Gastrocnemius medialis (tissue), 4 donors: ENCODE measurements at regions not wholly inside any gene's neighbourhood (a gene's known extent, or its start where the extent isn't known, plus 50 kb on each side); places are given as distances from the start of the nearest gene placed in this dataset.

Experiments
- ATAC-seq, 2 donors: fragments of 150-250 bp; one replicate each; pipeline ENCODE4 v1.9.1; 2016
- DNase-seq, 2 donors: peaks; one replicate each; pipeline ENCODE4 v3.0.0-alpha.2; 2019
- H3K27ac ChIP-seq, 4 donors: fragments of 200-600 bp; sonication (generic); 1 replicate in 1 of 4; 2 replicates in 3 of 4; pipeline ENCODE4 v1.5.1; 2016 to 2018; ENCODE audit warnings: mild to moderate bottlenecking in 2 of 4, moderate library complexity in 1 of 4
- H3K27me3 ChIP-seq, 3 donors: fragments of 200-600 bp; sonication (generic) in 2 of 3; 1 replicate in 1 of 3; 2 replicates in 2 of 3; pipeline versions ENCODE4 v1.5.1 to v1.6.0; 2016 to 2019; ENCODE audit warnings: mild to moderate bottlenecking in 1 of 3, moderate library complexity in 1 of 3
- H3K36me3 ChIP-seq, 2 donors: fragments of 200-600 bp; sonication (generic) in 1 of 2; one replicate each; pipeline ENCODE4 v1.5.1; 2017 to 2018
- H3K4me1 ChIP-seq, 2 donors: fragments of 200-600 bp; sonication (generic) in 1 of 2; one replicate each; pipeline ENCODE4 v1.5.1; 2016 to 2017; ENCODE audit warnings: mild to moderate bottlenecking in 2 of 2
- H3K4me3 ChIP-seq, 4 donors: fragments of 200-600 bp; sonication (generic) in 3 of 4; 1 replicate in 1 of 4; 2 replicates in 3 of 4; pipeline ENCODE4 v1.5.1; 2016 to 2019; ENCODE audit warnings: mild to moderate bottlenecking in 2 of 4
- H3K9me3 ChIP-seq, 3 donors: fragments of 200-600 bp; sonication (generic) in 2 of 3; 1 replicate in 1 of 3; 2 replicates in 2 of 3; pipeline ENCODE4 v1.5.1; 2016 to 2019
- POLR2A ChIP-seq, 2 donors: fragments of 450-650 bp; IDR thresholded peaks; one replicate each; pipeline ENCODE4 v1.6.1; 2017; ENCODE audit warnings: antibody characterized with exemption in 2 of 2, mild to moderate bottlenecking in 2 of 2, moderate library complexity in 2 of 2
- in situ Hi-C, 4 donors: fragments of 200-750 bp; cut with MboI; loops; one replicate each; pipeline versions ENCODE4 v1.15.0 to v1.8.0; 2017; ENCODE audit warnings: low sequenced_read_pairs in 4 of 4
- intact Hi-C: fragments of 100-400 bp; cut with DNase I; formaldehyde crosslinking; loops from one replicate; pipeline ENCODE4 v1.15.1; 2023; ENCODE audit warnings: low total_unique reads
- TF ChIP-seq, protein P1 (sequence below), 5 experiments: fragments of 450-650 bp in 3 of 5; fragments of 200-600 bp in 2 of 5; sonication (generic) in 2 of 5; IDR thresholded peaks in 4 of 5; conservative IDR thresholded peaks in 1 of 5; 1 replicate in 4 of 5; 2 replicates in 1 of 5; pipeline ENCODE4 v1.5.1; 2016 to 2019; ENCODE audit warnings: antibody characterized with exemption in 5 of 5, mild to moderate bottlenecking in 3 of 5, moderate library complexity in 3 of 5

DNA sequence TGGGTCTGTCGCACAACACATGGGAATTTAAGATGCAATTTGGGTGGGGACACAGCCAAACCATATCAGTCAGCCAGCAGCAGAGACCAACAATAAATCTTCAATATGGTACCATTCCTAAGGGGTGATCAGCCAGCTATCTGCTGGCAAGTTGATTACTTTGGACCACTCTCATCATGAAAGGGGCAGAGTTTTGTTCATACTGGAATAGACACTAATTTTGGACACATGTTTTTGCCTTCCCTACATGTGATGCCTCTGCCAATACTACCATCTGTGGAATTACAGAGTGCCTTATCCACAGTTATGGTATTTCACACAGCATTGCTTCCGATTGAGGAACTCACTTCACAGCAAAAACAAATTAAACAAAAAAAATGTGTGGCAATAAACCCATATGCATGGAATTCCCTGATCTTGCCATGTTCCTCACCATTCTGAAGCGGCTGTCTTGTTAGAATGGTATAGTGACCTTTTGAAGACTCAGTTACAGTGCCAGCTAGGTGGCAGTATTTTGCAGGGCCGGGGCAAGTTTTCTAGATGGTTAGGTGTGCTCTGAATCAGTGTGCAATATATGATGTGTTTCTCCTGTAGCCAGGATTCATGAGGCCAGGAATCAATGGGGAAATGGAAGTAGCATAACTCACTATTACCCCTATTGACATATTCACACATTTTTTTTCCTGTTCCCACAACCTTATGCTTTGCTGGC is 179.0 kb upstream of the IGF1 start:
- no peaks in the 10 kb centered on the region for H3K36me3 ChIP-seq
- intact Hi-C loops: no loop called here
- H3K9me3 ChIP-seq: no peaks in the 10 kb centered on the region
- no peak for ATAC-seq
- in situ Hi-C loops: no loop called here
- H3K27me3 ChIP-seq: no peaks in the 10 kb centered on the region
- no peak overlapping the region for H3K27ac ChIP-seq
- TF ChIP-seq, protein P1, sequence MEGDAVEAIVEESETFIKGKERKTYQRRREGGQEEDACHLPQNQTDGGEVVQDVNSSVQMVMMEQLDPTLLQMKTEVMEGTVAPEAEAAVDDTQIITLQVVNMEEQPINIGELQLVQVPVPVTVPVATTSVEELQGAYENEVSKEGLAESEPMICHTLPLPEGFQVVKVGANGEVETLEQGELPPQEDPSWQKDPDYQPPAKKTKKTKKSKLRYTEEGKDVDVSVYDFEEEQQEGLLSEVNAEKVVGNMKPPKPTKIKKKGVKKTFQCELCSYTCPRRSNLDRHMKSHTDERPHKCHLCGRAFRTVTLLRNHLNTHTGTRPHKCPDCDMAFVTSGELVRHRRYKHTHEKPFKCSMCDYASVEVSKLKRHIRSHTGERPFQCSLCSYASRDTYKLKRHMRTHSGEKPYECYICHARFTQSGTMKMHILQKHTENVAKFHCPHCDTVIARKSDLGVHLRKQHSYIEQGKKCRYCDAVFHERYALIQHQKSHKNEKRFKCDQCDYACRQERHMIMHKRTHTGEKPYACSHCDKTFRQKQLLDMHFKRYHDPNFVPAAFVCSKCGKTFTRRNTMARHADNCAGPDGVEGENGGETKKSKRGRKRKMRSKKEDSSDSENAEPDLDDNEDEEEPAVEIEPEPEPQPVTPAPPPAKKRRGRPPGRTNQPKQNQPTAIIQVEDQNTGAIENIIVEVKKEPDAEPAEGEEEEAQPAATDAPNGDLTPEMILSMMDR (IDR thresholded peaks at IDR 0.05 in 4 of 5, conservative IDR thresholded peaks at IDR 0.05 in 1 of 5): no peak
- TF ChIP-seq POLR2A (IDR thresholded peaks at IDR 0.05): no peak
- H3K4me1 ChIP-seq: no peaks in the 10 kb centered on the region
- DNase-seq: no peak
- no peak overlapping the region for H3K4me3 ChIP-seq

DNA sequence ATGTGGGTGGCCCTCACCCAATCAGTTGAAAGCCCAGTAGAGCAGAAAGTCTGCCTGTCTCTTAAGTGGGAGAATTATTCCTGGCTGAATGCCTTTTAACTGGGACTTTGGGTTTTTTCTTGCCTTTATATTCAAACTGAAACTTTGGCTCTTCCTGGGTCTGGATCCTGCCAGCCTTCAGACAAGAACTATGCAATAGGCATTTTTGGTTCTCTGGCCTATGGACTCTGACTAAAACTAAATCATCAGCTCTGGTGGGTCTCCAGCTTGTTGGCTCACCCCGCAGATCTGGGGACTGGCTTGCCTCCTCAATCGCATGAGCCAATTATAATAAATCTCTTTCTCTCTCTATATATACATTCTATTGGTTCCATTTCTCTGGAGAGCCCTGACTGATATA is 173.0 kb upstream of the IGF1 start:
- intact Hi-C loops: no loop called here
- Histone ChIP-seq H3K36me3 (no peaks in the 10 kb centered on the region), H3K27ac (no peak overlapping the region), H3K4me1 (no peaks in the 10 kb centered on the region), H3K9me3 (no peaks in the 10 kb centered on the region), H3K4me3 (no peak overlapping the region), H3K27me3 (no peaks in the 10 kb centered on the region)
- in situ Hi-C loops: no loop called here
- ATAC-seq: no peak
- DNase-seq: no peak
- TF ChIP-seq POLR2A (IDR thresholded peaks at IDR 0.05): no peak

DNA sequence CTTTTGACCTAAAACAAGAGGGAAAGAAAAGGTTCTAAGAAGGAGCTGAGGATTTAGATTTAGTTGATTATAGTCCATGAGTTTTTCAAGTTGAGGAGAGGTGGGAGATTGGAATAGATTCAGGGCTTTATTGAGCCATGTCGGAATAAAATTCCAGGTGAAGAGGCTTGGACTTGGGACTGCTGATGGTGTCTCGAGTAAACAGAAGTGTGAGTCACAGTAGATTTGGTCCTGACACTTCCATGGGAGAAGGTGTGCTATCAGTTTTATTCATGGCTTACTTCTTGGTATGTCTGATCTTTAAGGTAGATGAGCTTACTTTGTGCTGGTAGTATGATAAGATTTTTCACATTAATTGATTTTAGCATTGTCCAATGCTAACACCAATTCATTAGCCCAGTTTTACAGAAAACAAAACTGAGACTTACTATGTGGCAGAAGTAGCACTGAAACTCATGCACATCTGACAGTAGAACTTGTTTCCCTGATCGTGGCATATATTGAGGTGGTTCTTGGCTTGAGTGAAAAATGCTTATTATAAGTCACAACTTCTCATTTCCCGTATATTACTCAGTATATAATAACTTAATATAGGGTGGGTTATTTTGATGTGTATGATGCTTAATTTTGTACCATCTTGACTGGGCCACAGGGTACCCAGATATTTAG is 172.4 kb upstream of the IGF1 start:
- Histone ChIP-seq H3K9me3 (no peaks in the 10 kb centered on the region), H3K4me3 (no peak overlapping the region), H3K36me3 (no peaks in the 10 kb centered on the region), H3K27me3 (no peaks in the 10 kb centered on the region), H3K4me1 (no peaks in the 10 kb centered on the region), H3K27ac (no peak overlapping the region)
- DNase-seq (no peak), ATAC-seq (no peak)
- intact Hi-C loops (no loop called here), in situ Hi-C loops (no loop called here)
- TF ChIP-seq, protein P1 (IDR thresholded peaks at IDR 0.05 in 4 of 5, conservative IDR thresholded peaks at IDR 0.05 in 1 of 5): no peak
- no peak for TF ChIP-seq POLR2A (IDR thresholded peaks at IDR 0.05)

DNA sequence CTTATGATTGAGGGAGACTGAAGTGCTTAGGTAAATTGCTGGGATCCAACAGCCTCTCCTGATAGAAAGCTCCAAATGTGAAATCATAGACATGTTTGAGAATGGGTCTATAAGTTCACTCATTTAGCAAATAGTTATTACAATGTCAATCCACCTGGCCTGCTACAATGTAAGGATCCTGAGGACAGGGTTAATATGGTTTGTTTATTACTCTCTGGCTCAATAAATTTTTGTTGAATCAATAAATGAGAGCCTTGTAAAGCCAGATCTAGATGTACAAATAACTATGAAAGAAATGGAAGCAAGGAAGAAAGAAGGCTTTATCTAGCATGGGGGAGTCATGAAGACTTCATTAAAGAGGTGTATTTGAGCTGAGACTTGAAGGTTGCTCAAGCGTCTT is 165.6 kb upstream of the IGF1 start:
- no peak for ATAC-seq
- intact Hi-C loops (no loop called here), in situ Hi-C loops (no loop called here)
- no peaks in the 10 kb centered on the region for H3K4me1 ChIP-seq
- DNase-seq: no peak
- no peaks in the 10 kb centered on the region for H3K27me3 ChIP-seq
- H3K36me3 ChIP-seq: no peaks in the 10 kb centered on the region
- no peaks in the 10 kb centered on the region for H3K9me3 ChIP-seq
- no peak overlapping the region for H3K27ac ChIP-seq
- TF ChIP-seq, protein P1 (IDR thresholded peaks at IDR 0.05 in 4 of 5, conservative IDR thresholded peaks at IDR 0.05 in 1 of 5): no peak
- no peak for TF ChIP-seq POLR2A (IDR thresholded peaks at IDR 0.05)
- H3K4me3 ChIP-seq: no peak overlapping the region

DNA sequence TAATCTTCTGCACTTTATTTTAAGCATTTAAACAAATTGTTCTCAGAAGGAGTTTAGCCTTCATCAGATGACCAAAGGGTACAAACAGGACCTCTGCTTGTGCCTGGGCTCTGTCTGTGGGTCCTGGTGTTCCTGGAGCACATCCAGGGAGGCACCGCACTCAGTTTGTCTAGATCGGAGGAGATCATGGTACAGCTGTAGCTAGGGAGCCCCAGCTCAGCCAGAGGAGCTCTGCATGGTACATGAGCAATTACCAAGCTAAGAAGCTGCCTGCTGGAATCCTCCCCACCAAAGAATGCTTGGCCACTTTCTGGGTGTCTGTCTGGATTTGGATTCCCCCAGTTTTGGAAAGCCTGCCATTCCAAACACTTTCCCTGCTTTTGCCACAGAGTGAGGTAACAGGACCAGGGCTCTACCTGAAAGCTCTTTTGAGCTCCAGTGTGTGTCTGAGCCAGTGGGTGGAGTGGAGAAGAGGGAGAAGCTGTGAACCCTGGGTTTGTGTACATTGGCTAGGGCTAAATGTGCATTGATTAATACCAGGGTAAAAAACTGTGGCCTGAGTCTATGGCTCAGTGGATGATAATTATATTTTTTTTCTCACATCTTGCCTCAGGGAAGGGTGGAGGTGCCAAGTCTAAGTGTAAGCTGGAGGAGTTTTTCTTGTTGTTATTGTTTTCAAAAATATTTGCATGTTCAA is 163.7 kb upstream of the IGF1 start:
- Histone ChIP-seq H3K4me3 (no peak overlapping the region), H3K36me3 (no peaks in the 10 kb centered on the region), H3K9me3 (no peaks in the 10 kb centered on the region), H3K27me3 (no peaks in the 10 kb centered on the region), H3K27ac (no peak overlapping the region), H3K4me1 (no peaks in the 10 kb centered on the region)
- no peak for ATAC-seq
- TF ChIP-seq, protein P1 (IDR thresholded peaks at IDR 0.05 in 4 of 5, conservative IDR thresholded peaks at IDR 0.05 in 1 of 5): no peak
- no peak for TF ChIP-seq POLR2A (IDR thresholded peaks at IDR 0.05)
- intact Hi-C loops (no loop called here), in situ Hi-C loops (no loop called here)
- no peak for DNase-seq
